Forelimb muscle (tissue), 1 donor: ENCODE measurements at regions not wholly inside any gene's neighbourhood (a gene's known extent, or its start where the extent isn't known, plus 50 kb on each side); places are given as distances from the start of the nearest gene placed in this dataset.

Experiments used
- DNase-seq: peaks from one replicate; pipeline ENCODE4 v3.0.0-alpha.2; 2013; ENCODE audit warnings: low read depth

DNA sequence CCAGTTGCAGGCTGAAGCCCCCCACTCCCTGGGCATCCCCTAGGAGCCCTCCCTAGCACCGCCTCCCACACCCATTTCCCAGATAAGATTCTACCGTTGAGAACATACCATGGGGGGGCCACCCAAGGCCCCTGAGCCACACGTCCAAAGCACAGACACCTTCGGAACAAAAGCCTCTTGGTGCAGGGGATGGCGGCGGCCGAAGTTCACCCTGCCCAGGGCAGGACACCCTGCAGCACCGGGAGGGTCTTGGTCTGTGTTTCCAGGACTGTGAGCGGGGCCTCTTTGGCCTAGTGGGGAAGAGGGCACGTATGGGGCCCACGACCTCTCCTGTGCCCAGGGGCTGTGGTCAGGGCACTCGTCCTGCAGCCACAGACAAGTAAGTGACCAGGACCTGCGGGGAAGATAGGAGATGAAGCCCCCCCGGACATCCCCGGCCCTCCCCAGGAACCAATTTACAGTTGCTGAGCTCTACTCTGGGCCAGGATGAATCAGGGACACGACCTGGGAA lies 154.3 kb upstream of the C14orf180 start:
- DNase-seq = no peak

DNA sequence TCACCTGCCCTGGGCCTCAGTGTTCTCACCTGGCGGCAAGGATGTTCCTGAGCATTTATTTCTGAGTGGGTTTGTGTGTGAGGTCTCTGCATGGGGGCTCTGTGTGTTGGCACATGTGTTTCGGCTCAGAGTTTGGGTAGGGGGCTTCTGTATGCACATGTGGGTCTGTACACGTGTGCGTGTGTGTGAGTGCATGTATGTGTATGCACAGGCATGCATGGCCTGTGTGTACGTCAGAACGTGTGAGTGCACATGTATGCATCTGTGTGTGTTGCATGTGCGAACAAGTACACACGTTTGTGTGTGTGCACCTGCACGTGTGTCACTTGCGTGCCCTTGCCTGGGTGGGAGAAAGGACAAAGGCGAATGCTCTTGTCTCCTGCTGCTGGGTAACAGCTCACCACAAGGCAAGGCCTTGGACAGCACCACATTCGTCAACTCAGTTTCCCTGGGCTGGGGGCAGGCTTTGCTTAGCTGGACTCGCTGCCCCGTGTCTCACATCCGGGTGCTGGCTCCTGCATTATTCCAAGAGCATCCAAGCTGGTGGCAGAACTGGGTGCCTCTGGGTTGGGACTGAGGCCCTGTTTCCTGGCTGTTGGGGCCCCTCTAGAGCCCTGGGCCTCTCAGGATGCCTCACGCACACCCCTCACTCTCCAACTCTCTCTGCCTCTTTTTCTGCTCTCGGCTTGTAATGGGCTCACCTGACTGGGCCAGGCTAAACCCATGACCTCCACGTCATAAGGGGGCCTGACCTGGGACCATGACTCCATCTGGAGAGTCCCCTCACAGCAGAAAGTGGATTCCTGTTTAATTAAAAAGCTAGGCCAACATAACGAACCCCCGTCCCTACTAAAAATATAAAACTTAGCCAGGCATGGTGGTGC lies 153.6 kb upstream of the C14orf180 start:
- DNase-seq = no peak

GRCh38 chr14:104427131-104427851 lies 152.3 kb upstream of the C14orf180 start:
- no peak for DNase-seq

DNA sequence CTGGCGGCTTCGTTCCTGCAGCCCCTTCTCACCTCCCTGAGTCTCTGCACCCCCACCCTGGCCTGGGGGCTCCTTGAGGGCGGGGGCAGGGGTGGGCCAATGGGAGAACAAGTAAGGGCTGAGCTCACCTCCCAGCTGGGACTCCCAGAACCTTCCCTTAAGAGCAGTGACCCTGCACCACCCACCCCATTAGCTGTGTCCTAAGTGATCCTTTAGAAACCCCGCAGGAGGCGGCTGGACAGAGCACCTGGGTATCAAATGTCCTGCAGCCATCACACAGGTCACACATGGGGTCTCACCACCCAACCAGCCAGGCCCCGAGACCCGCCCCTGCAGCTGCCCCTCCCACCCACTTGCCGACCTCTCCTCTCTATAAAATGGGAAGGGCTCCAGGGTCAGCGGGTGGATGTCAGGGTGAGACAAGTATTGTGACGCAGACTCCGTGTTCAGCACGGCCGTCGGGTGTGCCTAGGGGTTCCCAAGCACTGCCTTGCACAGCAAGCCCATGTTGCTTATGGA lies 151.2 kb upstream of the C14orf180 start:
- no peak for DNase-seq

DNA sequence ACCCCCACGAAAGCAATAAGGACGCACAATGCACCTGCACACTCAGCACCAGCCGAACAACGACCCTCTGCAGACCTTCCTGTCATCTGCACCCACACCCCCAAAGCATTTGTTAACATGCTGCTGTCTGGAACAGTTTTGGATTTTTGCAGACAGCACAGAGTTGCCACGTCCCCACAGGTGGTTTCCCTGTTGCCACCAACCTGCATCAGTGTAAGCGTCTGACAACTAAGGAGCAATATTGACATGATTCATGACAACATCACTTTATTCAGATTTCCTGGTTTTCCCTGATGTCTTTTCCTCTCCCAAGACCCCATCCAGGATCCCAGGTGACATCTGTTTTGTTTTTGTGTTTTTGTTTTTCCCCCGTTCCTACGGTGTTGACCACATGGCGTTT lies 150.7 kb upstream of the C14orf180 start:
- no peak for DNase-seq

DNA sequence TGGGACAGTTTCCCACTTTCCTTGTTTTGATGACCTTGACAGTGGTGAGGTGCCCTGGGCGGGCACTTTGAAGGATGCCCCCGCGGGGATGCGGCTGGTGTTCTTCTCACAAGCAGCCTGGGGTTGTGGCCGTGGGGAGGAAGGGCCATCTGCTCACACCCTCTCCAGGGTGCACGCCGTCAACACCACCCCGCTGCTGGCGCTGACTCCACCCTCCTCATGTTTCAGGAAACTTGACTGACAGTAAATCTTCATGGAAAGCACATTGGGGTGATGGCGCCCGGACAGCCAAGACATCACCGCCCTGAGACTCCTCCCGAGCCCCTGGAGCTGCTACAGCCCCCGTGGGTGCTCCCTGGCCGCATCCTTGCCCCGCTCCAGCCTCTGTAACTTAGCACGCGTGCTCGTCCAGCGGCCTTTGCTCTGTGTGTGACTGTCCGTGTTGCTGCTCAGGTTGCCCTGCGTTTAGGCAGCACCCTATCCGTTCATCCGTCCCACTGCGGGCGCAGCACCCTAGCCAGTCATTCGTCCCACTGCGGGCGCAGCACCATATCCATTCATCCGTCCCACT lies 150.2 kb upstream of the C14orf180 start:
- no peak for DNase-seq

- no peak for DNase-seq
Measured at GRCh38 chr14:104431351-104431928, 148.1 kb upstream of the C14orf180 start.

DNA sequence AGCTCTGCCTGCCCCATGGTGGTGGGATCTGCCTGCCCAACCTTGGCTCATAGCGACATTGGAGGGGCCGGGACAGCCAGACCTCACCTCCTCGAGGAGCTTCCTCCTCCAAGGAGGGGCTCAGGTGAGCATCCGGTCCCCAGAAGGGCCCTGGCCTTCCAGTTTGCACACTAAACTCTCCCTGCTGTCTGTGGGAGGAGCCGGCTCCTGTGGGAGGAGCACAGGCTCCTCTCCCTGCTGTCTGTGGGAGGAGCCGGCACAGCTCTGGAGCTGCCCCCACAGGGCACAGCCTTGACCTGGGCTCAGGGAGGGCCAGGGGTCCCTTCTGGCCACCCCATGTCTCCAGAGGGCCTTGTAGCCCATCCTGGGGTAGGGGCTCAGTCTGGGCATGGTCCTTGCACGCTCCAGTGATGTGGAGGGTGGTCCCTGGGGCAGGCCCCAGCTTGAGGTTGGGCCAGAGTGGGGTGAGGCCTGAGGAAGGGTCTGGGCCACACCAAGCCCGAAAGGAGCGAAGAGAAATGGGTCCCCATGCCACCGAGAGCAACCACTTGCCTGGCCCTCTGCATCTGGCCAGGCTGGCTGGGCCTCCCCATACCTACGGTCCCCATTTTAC lies 147.5 kb upstream of the C14orf180 start:
- DNase-seq = no peak

DNA sequence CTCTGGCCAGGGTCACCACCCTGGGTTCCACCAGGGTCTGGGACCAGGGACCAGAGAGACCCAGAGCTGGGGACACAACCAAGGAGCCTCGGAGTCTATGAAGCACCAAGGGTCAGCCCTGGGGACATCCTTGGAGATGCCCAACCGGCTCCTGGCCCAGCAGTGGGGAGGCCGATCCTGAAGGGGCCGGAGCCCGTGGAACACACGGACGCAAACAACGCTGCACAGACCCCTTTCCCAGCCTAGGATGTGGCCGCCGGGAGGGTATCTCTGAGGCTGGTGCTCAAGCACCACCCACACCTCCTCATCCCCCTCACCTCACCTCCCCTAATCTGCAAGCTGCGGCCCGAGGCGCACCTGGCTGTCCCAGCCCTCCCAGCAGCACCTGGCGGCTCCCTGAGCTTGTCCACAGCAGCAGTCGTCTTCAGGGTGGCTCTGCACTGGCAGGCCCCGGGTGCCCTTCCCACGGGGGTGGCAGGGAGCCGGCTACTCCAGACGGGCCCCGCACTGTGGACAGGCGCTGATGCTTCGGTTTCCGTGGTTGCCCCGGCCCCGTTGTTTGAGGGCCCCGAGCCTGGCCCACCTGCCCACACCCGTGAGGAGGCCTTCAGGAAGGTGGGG lies 146.8 kb upstream of the C14orf180 start:
- DNase-seq = no peak

DNA sequence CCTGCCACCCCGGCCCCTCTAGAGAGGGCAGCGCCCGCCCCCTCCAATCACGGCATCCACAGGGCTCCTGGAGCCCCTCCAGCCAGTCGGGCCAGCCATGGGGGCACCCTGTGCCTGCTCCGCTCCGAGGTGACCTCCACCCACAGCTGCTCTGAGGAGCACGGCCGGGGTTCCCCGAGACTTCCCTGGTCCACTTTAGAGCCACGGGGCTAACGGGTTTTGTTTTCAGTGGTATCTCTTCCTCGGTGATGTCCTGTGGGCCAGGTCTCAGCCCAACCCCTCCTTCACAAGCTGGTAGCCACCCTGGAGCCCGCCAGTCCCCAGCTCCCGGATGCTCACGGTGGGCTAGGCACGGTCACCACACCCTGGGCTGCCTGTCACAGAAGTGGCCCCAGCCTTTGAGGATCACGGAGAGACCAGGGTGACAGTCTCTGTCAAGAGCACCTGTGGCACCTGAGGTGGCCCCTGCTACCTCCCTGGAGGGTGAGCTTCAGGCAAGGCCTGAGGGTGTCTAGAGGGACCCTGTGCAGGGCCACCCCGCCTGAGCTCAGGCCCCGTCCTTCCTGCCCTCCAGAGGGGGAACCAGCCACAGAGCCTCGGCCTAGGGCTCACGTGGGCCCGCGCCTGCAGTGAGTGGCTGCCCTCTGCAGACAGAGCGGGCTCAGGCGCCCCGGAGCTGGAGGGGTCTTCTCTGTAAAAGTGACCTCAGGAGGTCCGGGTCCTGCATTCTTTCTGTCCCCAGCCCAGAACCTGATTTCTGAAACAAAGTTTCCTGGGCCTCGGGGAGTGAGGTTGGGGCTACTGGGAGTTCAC lies 146.0 kb upstream of the C14orf180 start:
- DNase-seq = no peak

- DNase-seq = no peak
Measured at GRCh38 chr14:104434214-104435076, 145.1 kb upstream of the C14orf180 start.

- no peak for DNase-seq
Measured at GRCh38 chr14:104435147-104436046, 144.2 kb upstream of the C14orf180 start.

DNA sequence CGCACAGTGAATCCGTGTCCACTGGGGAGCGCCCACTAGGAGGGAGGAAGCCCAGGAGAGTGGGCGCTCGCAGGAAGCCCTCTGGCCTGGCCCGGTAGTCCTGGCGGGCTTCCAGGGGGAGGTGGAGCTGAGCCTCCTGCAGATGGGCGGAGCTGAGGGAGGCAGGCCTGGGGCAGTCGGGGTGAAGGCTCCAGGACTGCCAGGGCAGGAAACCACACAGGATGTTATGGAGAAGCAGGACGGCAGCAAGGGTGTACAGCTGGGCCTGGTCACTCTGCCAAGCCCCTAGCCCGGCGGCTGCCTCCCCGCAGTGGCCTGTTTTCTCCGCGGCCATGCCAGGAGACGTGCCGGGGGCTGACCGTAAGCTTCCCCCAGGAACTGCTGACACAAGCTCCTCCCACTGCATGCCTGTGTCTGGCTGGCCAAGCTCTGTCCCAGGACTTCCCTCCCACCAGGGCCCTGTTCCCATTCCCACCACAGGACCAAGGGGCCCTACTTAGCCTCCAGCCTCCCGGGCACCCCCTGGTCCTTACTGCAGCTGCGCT lies 143.4 kb upstream of the C14orf180 start:
- no peak for DNase-seq

DNA sequence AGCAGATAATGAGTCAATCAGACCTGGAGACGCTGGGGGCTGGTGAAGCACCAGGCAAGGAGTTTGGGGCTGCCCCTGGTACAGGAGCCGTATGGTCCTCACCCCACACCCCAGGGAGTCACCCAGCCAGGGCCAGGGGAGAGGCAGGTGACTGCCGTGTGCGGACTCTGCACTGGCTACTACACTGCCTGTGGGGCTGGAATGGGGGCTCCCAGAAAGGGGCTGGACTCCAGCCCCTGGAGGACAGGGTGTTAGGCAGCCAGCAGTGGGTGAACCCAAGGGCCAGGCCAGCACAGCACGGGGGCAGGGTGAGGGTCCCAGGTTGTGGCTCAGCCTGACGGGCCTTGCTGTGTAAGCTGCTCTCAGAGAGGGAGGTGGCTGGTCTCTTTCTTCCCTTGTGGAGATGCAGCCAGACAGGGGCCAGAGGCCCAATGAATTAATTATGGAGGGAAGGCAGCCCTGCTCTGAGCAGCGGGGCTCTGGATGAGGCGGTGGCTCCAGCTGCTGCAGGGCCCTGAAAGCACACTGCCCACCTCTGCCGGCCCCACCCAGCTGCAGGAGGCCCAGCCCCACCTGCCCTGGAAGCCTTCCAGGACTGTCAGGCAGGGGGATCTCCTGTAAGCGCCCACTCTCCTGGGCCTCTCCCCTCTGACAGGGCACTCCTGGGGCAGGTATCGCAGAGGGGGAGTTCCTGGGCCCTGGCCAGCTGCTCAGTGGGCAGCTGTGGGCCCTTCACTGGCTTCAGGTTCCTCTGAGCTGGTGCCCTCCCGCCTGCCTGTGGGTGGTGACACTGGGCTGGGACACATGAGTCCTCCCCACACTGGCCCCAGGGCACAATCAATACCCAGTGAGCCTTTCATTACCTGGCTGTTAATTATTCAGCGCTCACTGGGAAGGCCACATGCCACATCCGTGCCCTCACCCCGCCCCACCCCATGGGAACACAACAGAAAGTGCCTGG lies 142.5 kb upstream of the C14orf180 start:
- no peak for DNase-seq

DNA sequence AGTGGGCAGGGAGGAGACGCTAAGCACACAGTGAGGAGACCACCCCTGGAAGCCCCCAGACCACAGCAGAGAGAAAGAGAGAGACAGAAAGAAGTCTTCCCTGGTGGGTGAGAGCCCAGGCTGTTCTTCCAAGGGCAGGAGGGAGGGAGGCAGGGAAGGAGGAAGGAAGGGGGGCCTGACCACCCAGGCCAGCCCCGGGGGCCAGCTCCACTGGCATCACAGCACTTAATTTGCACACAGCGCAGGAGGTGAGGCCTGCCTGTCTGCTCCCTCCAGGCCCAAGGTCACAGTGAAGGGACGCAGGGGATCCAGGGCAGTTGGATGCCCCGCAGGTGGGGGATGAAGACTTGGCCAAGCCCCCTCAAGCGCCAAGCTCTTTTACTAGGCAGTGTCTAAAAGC lies 141.9 kb upstream of the C14orf180 start:
- DNase-seq = no peak

- no peak for DNase-seq
Measured at GRCh38 chr14:104438166-104438887, 141.2 kb upstream of the C14orf180 start.
